HG03095 (cell line): ENCODE measurements at regions not wholly inside any gene's neighbourhood (a gene's known extent, or its start where the extent isn't known, plus 50 kb on each side); places are given as distances from the start of the nearest gene placed in this dataset.
"Not testable (repeated sequence)": the region's sequence is repeated elsewhere in the genome, so short reads cannot be mapped to it uniquely, and the experiment has no call there.

Experiments used
- ATAC-seq: cut with Tn5 transposase; IDR thresholded peaks from one replicate; pipeline ENCODE4 v1.9.1; 2021; ENCODE audit warnings: moderate library complexity; ENCODE audit not compliant: unreplicated experiment

- no peak for ATAC-seq
These were observed 99.1 kb upstream of the PIK3R1 start for GRCh38 chr5:68116408-68116807.

GRCh38 chr5:68115584-68115983 lies 100.0 kb upstream of the PIK3R1 start:
- no peak for ATAC-seq

- ATAC-seq, result no peak
These were observed 101.0 kb upstream of the PIK3R1 start for GRCh38 chr5:68114378-68115040.

GRCh38 chr5:68112658-68113057 lies 102.9 kb upstream of the PIK3R1 start:
- no peak for ATAC-seq

- no peak for ATAC-seq
These were observed 104.7 kb upstream of the PIK3R1 start for GRCh38 chr5:68110894-68111293.

GRCh38 chr5:68110264-68110663 lies 105.3 kb upstream of the PIK3R1 start:
- ATAC-seq, result no peak

GRCh38 chr5:68104217-68104616 lies 111.3 kb upstream of the PIK3R1 start:
- not testable (repeated sequence) for ATAC-seq

GRCh38 chr5:68103297-68103696 lies 112.3 kb upstream of the PIK3R1 start:
- ATAC-seq, result not testable (repeated sequence)

- ATAC-seq, result no peak
These were observed 116.2 kb upstream of the PIK3R1 start for GRCh38 chr5:68099327-68099726.

GRCh38 chr5:68093455-68094159 lies 121.9 kb upstream of the PIK3R1 start:
- no peak for ATAC-seq

- ATAC-seq, result no peak
These were observed 127.3 kb upstream of the PIK3R1 start for GRCh38 chr5:68088302-68088701.

- ATAC-seq, result no peak
These were observed 127.7 kb upstream of the PIK3R1 start for GRCh38 chr5:68087866-68088265.

GRCh38 chr5:68086857-68087256 lies 128.7 kb upstream of the PIK3R1 start:
- ATAC-seq, result no peak

- ATAC-seq, result no peak
These were observed 129.1 kb upstream of the PIK3R1 start for GRCh38 chr5:68086439-68086838.

- no peak for ATAC-seq
These were observed 131.2 kb upstream of the PIK3R1 start for GRCh38 chr5:68084396-68084795.

- no peak for ATAC-seq
These were observed 135.1 kb upstream of the PIK3R1 start for GRCh38 chr5:68080282-68081050.

GRCh38 chr5:68077349-68077894 lies 138.1 kb upstream of the PIK3R1 start:
- no peak for ATAC-seq

GRCh38 chr5:68074633-68075032 lies 140.9 kb upstream of the PIK3R1 start:
- ATAC-seq, result no peak

- ATAC-seq, result no peak
These were observed 141.4 kb upstream of the PIK3R1 start for GRCh38 chr5:68074048-68074632.

GRCh38 chr5:68071736-68072135 lies 143.8 kb upstream of the PIK3R1 start:
- no peak for ATAC-seq

GRCh38 chr5:68071282-68071632 lies 144.3 kb upstream of the PIK3R1 start:
- ATAC-seq, result no peak
